ENCODE measurements at regions not wholly inside any gene's neighbourhood (a gene's known extent, or its start where the extent isn't known, plus 50 kb on each side); places are given as distances from the start of the nearest gene placed in this dataset.

- no peak for TF ChIP-seq ZNF274 (IDR thresholded peaks at IDR 0.05; ENCODE audit: low read depth, low read length)
- no peak overlapping the region for H3K4me3 ChIP-seq (ENCODE audit: low read length)
These were observed 89.6 kb upstream of the TLE3 start for GRCh38 chr15:70187331-70187730.

- no peak for TF ChIP-seq ZNF274 (IDR thresholded peaks at IDR 0.05; ENCODE audit: low read depth, low read length)
- no peak overlapping the region for H3K4me3 ChIP-seq (ENCODE audit: low read length)
These were observed 88.4 kb upstream of the TLE3 start for GRCh38 chr15:70186152-70186551.

- TF ChIP-seq ZNF274 (IDR thresholded peaks at IDR 0.05; ENCODE audit: low read depth, low read length) = no peak
- H3K4me3 ChIP-seq (ENCODE audit: low read length) = no peak overlapping the region
These were observed 87.6 kb upstream of the TLE3 start for GRCh38 chr15:70185251-70185711.

GRCh38 chr15:70182858-70183695 is 85.4 kb upstream of the TLE3 start:
- TF ChIP-seq ZNF274 (IDR thresholded peaks at IDR 0.05; ENCODE audit: low read depth, low read length) = no peak
- H3K4me3 ChIP-seq (ENCODE audit: low read length) = no peak overlapping the region

GRCh38 chr15:70181626-70182255 is 84.0 kb upstream of the TLE3 start:
- no peak overlapping the region for H3K4me3 ChIP-seq (ENCODE audit: low read length)

GRCh38 chr15:70180186-70180875 is 82.6 kb upstream of the TLE3 start:
- H3K4me3 ChIP-seq (ENCODE audit: low read length) = no peak overlapping the region

More at GRCh38 chr15:70181626-70182255, 84.0 kb upstream of the TLE3 start:
- no peak for TF ChIP-seq ZNF274 (IDR thresholded peaks at IDR 0.05; ENCODE audit: low read depth, low read length)

GRCh38 chr15:70179309-70179892 is 81.7 kb upstream of the TLE3 start:
- TF ChIP-seq ZNF274 (IDR thresholded peaks at IDR 0.05; ENCODE audit: low read depth, low read length) = no peak
- H3K4me3 ChIP-seq (ENCODE audit: low read length) = no peak overlapping the region

More at GRCh38 chr15:70180186-70180875, 82.6 kb upstream of the TLE3 start:
- TF ChIP-seq ZNF274 (IDR thresholded peaks at IDR 0.05; ENCODE audit: low read depth, low read length) = no peak

- TF ChIP-seq ZNF274 (IDR thresholded peaks at IDR 0.05; ENCODE audit: low read depth, low read length) = no peak
- no peak overlapping the region for H3K4me3 ChIP-seq (ENCODE audit: low read length)
These were observed 80.8 kb upstream of the TLE3 start for GRCh38 chr15:70178335-70179084.

GRCh38 chr15:70172566-70173225 is 75.0 kb upstream of the TLE3 start:
- no peak for TF ChIP-seq ZNF274 (IDR thresholded peaks at IDR 0.05; ENCODE audit: low read depth, low read length)
- no peak overlapping the region for H3K4me3 ChIP-seq (ENCODE audit: low read length)

GRCh38 chr15:70172124-70172523 is 74.4 kb upstream of the TLE3 start:
- TF ChIP-seq ZNF274 (IDR thresholded peaks at IDR 0.05; ENCODE audit: low read depth, low read length) = no peak
- H3K4me3 ChIP-seq (ENCODE audit: low read length) = no peak overlapping the region

- H3K4me3 ChIP-seq (ENCODE audit: low read length) = no peak overlapping the region
- no peak for TF ChIP-seq ZNF274 (IDR thresholded peaks at IDR 0.05; ENCODE audit: low read depth, low read length)
These were observed 73.7 kb upstream of the TLE3 start for GRCh38 chr15:70171256-70171886.

- H3K4me3 ChIP-seq (ENCODE audit: low read length) = no peak overlapping the region
- TF ChIP-seq ZNF274 (IDR thresholded peaks at IDR 0.05; ENCODE audit: low read depth, low read length) = no peak
These were observed 72.5 kb upstream of the TLE3 start for GRCh38 chr15:70170096-70170699.
